NT2/D1 (cell line): ENCODE measurements at regions not wholly inside any gene's neighbourhood (a gene's known extent, or its start where the extent isn't known, plus 50 kb on each side); places are given as distances from the start of the nearest gene placed in this dataset.

Source experiments
- YY1 ChIP-seq: IDR thresholded peaks from 2 replicates; pipeline ENCODE4 v1.6.1; 2011; ENCODE audit not compliant: insufficient read length, insufficient read depth
- ZNF274 ChIP-seq: IDR thresholded peaks from 2 replicates; pipeline ENCODE4 v1.6.1; 2011; ENCODE audit warnings: mild to moderate bottlenecking, low read depth, low read length

DNA sequence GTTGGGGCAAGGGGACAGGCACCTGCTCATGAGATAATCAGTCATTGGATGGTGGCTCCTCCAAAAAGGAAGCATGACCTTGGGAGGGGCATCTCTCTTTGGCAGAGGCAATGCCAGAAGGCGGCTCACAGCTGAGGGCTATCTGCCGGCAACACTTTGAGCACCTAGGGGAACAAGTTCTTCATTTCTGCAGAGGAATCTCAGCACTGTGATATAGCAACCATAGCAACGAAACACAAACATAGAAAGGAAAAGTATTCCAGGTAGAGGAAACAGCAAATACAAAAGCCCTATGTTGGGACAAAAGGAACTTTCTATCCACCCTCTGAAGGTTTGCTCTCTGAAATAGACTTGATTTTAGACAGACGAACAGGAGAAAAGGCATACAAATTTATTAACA is 89.1 kb upstream of the NEDD4L start:
- TF ChIP-seq ZNF274: no peak
- TF ChIP-seq YY1: no peak
